CMK (cell line): ENCODE measurements at regions not wholly inside any gene's neighbourhood (a gene's known extent, or its start where the extent isn't known, plus 50 kb on each side); places are given as distances from the start of the nearest gene placed in this dataset.
"Not testable (repeated sequence)": the region's sequence is repeated elsewhere in the genome, so short reads cannot be mapped to it uniquely, and the experiment has no call there.

ENCODE experiments used
- DNase-seq: peaks from one replicate; pipeline ENCODE4 v3.0.0-alpha.2; 2010; ENCODE audit warnings: low read depth

DNA sequence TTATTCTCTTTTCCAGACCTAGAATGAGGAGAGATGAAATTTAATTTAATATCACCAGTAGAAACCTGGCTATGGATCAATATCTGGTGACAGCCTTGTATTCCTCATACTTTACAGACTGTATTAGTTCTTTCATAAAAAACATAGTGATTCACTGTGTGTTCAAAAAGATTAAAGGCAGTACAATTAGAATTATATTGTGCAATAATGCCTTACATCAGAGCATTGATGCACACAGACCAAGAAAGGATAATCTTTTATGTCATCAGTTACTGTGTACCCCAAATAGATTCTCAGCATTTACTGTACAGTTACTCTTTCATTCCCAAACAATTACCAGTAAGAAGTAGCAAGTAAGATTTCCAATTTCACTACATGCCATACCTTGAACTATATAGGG, 260.5 kb upstream of the ANXA10 start:
- no peak for DNase-seq

DNA sequence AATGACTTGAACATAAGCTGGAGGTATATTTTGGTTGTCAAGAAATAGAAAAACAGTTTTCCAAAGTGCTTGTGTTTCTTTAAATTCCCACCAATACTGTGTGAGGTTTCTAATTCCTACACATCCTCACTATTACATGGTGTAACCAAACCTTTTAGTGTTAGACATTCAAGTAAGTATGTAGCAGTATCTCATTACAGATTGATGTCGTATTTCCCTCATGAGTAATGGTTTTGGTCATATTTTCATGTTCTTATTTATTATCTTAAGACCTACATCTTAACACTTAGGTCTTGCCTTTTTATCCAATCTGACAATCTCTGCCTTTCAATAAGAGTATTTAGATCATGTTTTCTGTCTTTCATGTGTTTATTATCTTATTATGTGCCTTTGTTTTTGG, 253.7 kb upstream of the ANXA10 start:
- no peak for DNase-seq

- no peak for DNase-seq
Observed at GRCh38 chr4:167842487-167842886, 249.8 kb upstream of the ANXA10 start.

DNA sequence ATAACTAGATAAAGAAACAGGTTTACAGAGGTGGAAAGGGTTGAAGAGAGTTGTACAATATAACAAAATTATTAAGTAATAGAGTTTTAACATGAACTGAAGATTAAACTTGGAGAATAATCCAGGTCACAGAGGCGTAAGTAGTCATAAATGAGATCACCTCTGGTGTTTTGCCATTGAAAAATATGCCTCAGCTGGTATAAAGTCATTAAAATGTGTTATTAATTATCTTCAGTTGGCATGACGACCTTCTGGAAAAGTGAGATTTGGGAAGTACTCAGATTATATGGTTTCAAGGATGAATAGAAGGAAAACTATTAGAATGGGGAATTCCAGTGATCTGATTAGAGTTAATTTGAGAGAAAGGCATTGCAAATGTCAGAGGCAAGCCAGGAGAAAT, 237.5 kb upstream of the ANXA10 start:
- DNase-seq, result no peak

GRCh38 chr4:167858127-167858526, 234.2 kb upstream of the ANXA10 start:
- not testable (repeated sequence) for DNase-seq

GRCh38 chr4:167867191-167867590, 225.1 kb upstream of the ANXA10 start:
- DNase-seq, result no peak

DNA sequence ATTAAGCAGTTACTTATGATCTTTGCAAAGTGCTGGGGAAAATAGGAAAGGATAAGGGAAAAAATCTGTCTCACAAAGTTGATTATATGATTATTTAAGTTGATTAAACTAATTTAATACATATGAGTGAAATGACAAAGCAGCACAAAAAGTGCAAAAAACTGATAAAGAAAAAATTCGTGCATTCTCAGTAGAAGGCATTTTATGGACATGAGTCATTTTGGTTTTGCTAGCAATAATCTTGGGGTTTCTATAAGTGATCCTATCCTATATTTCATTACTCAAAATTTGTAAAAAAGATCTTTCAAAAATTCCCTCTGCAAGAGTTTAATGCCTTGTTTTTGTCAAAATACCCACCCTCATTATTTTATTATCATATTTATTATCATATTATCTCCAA, 224.2 kb upstream of the ANXA10 start:
- no peak for DNase-seq

- DNase-seq, result no peak
Observed at GRCh38 chr4:167873496-167873895, 218.8 kb upstream of the ANXA10 start.

DNA sequence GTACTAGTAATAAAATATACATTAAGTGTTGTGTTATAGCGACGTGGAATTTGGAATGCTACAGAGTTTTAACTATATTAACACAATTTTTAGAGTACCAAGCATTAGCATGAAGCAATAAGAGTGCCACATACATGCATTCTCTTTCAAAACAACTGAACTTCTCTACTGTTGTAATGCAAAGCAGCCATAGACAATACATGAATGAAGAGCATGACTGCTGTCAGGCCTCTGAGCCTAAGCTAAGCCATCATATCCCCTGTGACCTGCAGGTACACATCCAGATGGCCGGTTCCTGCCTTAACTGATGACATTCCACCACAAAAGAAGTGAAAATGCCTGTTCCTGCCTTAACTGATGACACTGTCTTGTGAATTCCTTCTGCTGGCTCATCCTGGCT, 216.2 kb upstream of the ANXA10 start:
- DNase-seq, result not testable (repeated sequence)

DNA sequence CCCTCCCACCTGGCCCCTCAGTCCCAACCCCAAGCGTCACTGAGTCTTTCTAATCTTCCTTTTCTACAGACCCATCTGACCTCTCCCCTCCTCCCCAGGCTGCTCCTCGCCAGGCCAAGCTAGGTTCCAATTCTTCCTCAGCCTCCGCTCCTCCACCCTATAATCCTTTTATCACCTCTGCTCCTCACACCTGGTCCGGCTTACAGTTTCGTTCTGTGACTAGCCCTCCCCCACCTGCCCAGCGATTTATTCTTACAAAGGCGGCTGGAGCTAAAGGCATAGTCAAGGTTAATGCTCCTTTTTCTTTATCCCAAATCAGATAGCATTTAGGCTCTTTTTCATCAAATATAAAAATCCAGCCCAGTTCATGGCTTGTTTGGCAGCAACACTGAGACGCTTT, 214.5 kb upstream of the ANXA10 start:
- not testable (repeated sequence) for DNase-seq

- DNase-seq, result no peak
Observed at GRCh38 chr4:167883266-167883665, 209.1 kb upstream of the ANXA10 start.

GRCh38 chr4:167885071-167885470, 207.3 kb upstream of the ANXA10 start:
- DNase-seq, result no peak

- no peak for DNase-seq
Observed at GRCh38 chr4:167885872-167886271, 206.5 kb upstream of the ANXA10 start.

GRCh38 chr4:167887726-167888125, 204.6 kb upstream of the ANXA10 start:
- no peak for DNase-seq

- no peak for DNase-seq
Observed at GRCh38 chr4:167890226-167890625, 202.1 kb upstream of the ANXA10 start.

DNA sequence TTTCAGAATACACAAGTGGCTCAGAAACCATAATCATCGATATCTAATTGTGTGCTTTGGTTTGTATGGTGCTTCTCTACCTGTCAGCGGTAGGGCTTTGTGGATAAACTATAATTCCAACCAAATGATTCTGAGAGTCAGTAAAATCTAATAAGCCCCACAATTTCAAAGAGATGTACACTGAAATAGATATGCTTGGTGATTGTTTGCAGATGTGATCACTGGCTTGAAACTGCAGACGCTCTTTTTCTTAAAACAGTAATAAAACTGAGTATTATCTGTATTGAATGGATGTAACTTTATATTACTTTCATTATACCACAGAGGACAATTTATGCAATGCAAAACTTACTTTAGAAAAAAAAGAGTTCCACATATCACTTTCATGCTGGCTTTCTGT, 198.8 kb upstream of the ANXA10 start:
- DNase-seq, result no peak

DNA sequence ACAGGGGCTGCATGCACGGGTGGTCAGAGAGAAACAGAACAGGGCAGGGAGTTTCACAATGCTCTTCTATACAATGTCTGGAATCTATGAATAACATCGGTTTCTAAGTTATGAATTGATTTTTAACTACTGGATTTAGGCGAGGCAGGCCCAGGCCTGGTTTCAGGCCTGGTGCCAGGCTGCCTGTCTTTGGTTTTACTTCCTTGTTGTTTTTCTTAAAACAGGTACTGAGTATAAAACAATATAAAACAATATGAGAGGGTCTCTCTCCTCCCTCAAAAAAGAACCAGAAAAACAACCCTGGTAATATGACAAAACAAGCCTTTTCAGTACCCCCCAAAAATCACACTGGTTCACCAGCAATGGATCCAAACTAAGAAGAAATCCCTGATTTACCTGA, 196.1 kb upstream of the ANXA10 start:
- not testable (repeated sequence) for DNase-seq

- DNase-seq, result no peak
Observed at GRCh38 chr4:167897116-167897515, 195.2 kb upstream of the ANXA10 start.

- no peak for DNase-seq
Observed at GRCh38 chr4:167903291-167903721, 189.0 kb upstream of the ANXA10 start.

- DNase-seq, result no peak
Observed at GRCh38 chr4:167906851-167907250, 185.5 kb upstream of the ANXA10 start.

DNA sequence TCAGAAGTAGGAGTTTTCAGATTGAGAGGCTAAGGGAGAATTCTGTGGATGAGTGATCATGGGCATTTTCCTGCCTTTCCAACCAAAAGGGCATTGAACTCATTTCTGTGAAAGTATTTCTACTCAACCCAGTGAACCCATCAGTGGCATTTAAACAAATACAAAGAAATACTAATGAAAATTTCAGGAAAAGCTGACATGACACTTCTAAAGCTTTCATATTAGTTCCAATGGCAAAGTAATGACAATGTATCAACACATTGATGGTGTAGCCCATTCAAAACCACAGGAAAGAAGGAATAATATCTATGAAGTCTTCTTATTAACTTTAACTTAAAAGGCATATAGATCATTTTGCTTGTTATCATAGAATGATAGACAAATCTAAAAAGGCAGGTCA, 183.5 kb upstream of the ANXA10 start:
- DNase-seq, result no peak

- not testable (repeated sequence) for DNase-seq
Observed at GRCh38 chr4:167912535-167912934, 179.8 kb upstream of the ANXA10 start.

DNA sequence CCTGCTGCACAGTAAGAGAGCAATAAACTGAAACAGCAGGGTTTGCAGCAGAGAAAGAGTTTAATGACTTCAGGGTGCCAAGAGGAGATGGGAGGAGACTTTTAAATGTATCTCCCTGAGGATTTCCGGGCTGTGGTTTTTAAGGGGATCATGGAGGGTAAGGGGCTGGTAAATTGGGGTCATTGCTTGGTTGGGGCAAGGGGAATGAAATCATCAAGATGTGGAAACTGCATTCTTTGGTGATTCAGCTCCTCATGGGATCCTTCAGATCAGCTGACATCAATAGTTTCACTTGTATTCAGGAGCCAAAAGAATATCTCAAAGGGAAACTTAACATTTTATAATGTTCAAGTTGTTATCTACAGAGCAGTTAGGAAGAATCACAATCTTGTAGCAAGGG, 174.3 kb upstream of the ANXA10 start:
- DNase-seq, result no peak

DNA sequence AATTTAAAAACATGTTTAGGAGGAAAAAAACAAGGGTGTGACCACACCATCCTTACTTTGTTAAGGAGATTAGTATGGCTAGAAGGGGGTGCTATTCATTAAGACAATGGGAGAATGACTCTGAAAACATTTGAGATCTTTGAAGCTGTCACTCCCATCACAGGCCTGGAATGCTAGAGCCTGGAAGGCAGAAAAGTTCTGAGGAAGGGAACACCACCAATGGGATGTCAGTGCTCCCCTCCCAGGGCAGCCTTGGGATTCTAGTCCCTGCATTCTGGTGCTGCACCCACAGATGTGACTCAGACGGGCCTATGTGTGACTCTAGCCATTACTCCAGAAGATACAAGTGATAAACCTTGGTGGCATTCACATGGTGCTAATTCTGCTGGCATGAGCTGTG, 162.2 kb upstream of the ANXA10 start:
- no peak for DNase-seq

GRCh38 chr4:167934216-167934615, 158.1 kb upstream of the ANXA10 start:
- DNase-seq, result no peak
